Skeletal muscle tissue (tissue), 1 donor: ENCODE measurements at regions not wholly inside any gene's neighbourhood (a gene's known extent, or its start where the extent isn't known, plus 50 kb on each side); places are given as distances from the start of the nearest gene placed in this dataset. TPM values are rescaled to one million over a fixed set of nuclear protein-coding genes. Genes with fewer than 3 reads are reported as not detected.

ENCODE experiments used
- small RNA-seq: library from RNA; depleted of rRNA; stranded (forward); fragments of <200 nt; gene quantifications from one replicate; pipeline ENCODE3, GENCODE V24; 2014

Small RNA genes in the stretch of these regions (small RNA-seq; reads per million reads assigned to genes)
- not detected for gene AC027229.1
- gene RN7SL97P = not detected
